Loucy (cell line): ENCODE measurements at regions not wholly inside any gene's neighbourhood (a gene's known extent, or its start where the extent isn't known, plus 50 kb on each side); places are given as distances from the start of the nearest gene placed in this dataset.

Experiments
- H2AFZ ChIP-seq: fragments of 200-600 bp; sonication (generic); 2 replicates; pipeline ENCODE4 v1.6.0; 2016; ENCODE audit warnings: antibody characterized with exemption, mild to moderate bottlenecking, low read length, moderate library complexity
- H3F3A ChIP-seq: fragments of 200-600 bp; 2 replicates; pipeline ENCODE4 v1.6.0; 2016; ENCODE audit warnings: antibody characterized with exemption, low read depth, mild to moderate bottlenecking
- H3K27me3 ChIP-seq: fragments of 200-600 bp; sonication (generic); 2 replicates; pipeline ENCODE4 v1.6.1; 2014; ENCODE audit warnings: low read length, mild to moderate bottlenecking; ENCODE audit not compliant: insufficient read depth, poor library complexity, severe bottlenecking
- H3K36me3 ChIP-seq: fragments of 200-600 bp; sonication (generic); 2 replicates; pipeline ENCODE4 v1.6.1; 2016; ENCODE audit warnings: low read length; ENCODE audit not compliant: insufficient read depth
- H3K4me1 ChIP-seq: fragments of 200-600 bp; sonication (generic); 2 replicates; pipeline ENCODE4 v1.5.1; 2014; ENCODE audit warnings: low read length, mild to moderate bottlenecking; ENCODE audit not compliant: insufficient read depth, poor library complexity, severe bottlenecking
- H3K4me2 ChIP-seq: fragments of 200-600 bp; sonication (generic); 2 replicates; pipeline ENCODE4 v1.6.0; 2014; ENCODE audit warnings: antibody characterized with exemption, low read length, low read depth, mild to moderate bottlenecking; ENCODE audit not compliant: poor library complexity, severe bottlenecking
- H3K4me3 ChIP-seq: fragments of 200-600 bp; sonication (generic); 2 replicates; pipeline ENCODE4 v1.5.1; 2014; ENCODE audit warnings: low read length, mild to moderate bottlenecking, mixed read lengths; ENCODE audit not compliant: poor library complexity, severe bottlenecking
- H3K79me2 ChIP-seq: fragments of 200-600 bp; sonication (generic); 2 replicates; pipeline ENCODE4 v1.6.1; 2014; ENCODE audit warnings: low read length; ENCODE audit not compliant: insufficient read depth
- H3K9ac ChIP-seq: fragments of 200-600 bp; sonication (generic); 2 replicates; pipeline ENCODE4 v1.6.0; 2014; ENCODE audit warnings: mild to moderate bottlenecking, low read depth, low read length, moderate library complexity; ENCODE audit not compliant: poor library complexity, severe bottlenecking
- H3K9me2 ChIP-seq: fragments of 200-600 bp; sonication (generic); replicated peaks from 2 replicates; pipeline ENCODE4 v1.6.1; 2016; ENCODE audit warnings: low read depth, low read length, mixed read lengths
- H3K9me3 ChIP-seq: fragments of 200-600 bp; sonication (generic); 2 replicates; pipeline ENCODE4 v1.6.1; 2014; ENCODE audit warnings: mild to moderate bottlenecking, antibody characterized with exemption, low read length, low read depth; ENCODE audit not compliant: insufficient read depth
- H4K20me1 ChIP-seq: fragments of 200-600 bp; sonication (generic); 2 replicates; pipeline ENCODE4 v1.6.0; 2014; ENCODE audit warnings: antibody characterized with exemption, low read length, mild to moderate bottlenecking; ENCODE audit not compliant: insufficient read depth, poor library complexity, severe bottlenecking
- CTCF ChIP-seq: fragments of 200-600 bp; sonication (generic); conservative IDR thresholded peaks from 2 replicates; pipeline ENCODE4 v1.5.1; 2014; ENCODE audit warnings: mild to moderate bottlenecking, antibody characterized with exemption, low read length
- EZH2phosphoT487 ChIP-seq: fragments of 200-600 bp; IDR thresholded peaks from 2 replicates; pipeline ENCODE4 v1.6.1; 2018; ENCODE audit warnings: antibody characterized with exemption, mild to moderate bottlenecking, moderate library complexity, borderline replicate concordance

DNA sequence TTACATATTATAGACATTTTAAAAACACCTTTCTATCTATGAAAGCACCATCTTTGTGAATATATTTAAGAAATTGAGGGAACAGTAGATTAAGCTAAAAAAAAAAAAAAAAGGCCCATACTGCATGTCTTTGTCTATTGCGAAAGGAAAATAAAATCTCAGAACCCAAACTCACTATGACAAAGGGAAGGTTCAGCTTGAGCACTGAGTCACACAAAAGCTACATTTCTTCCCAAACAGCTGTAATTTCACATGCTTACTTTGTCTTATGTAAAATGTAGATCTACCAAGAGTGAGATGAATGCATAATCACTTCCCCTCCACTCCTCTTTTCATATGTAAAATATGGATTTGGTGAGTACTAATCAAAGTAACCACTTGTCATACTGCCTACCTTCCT lies 640.1 kb upstream of the KLF12 start:
- Histone ChIP-seq H4K20me1 (no peaks in the 10 kb centered on the region), H3K9ac (no peak overlapping the region), H3K9me2 (no peaks in the 10 kb centered on the region), H3K9me3 (no peaks in the 10 kb centered on the region), H3K4me1 (no peaks in the 10 kb centered on the region), H3K36me3 (no peaks in the 10 kb centered on the region), H3K79me2 (no peaks in the 10 kb centered on the region), H3K4me3 (no peak overlapping the region), H3F3A (no peaks in the 10 kb centered on the region), H3K4me2 (no peak overlapping the region), H2AFZ (no peak overlapping the region), H3K27me3 (no peaks in the 10 kb centered on the region)
- TF ChIP-seq EZH2phosphoT487: no peak
- TF ChIP-seq CTCF: no peak

DNA sequence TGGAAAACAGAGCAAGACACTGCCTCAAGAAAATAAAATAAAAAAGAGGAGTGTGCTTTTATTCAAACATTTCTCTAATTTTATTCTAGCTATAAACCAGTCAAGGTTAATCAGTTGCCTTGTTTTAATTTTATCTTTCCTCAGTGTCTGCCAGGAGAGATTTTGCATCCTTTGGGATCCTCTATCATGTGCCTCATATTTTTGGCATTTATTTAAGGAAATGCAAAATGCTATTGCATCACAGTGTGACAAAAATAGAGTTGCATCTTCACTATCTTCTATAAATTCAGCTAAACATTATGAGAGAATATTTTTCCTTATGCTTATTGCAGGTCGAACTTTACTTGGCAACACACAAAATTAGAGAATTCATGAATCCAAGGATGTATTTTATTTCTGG lies 639.0 kb upstream of the KLF12 start:
- Histone ChIP-seq H3K9me2 (no peaks in the 10 kb centered on the region), H3F3A (no peaks in the 10 kb centered on the region), H2AFZ (no peak overlapping the region), H3K9me3 (no peaks in the 10 kb centered on the region), H3K4me1 (no peaks in the 10 kb centered on the region), H3K4me3 (no peak overlapping the region), H3K27me3 (no peaks in the 10 kb centered on the region), H3K4me2 (no peak overlapping the region), H3K79me2 (no peaks in the 10 kb centered on the region), H3K36me3 (no peaks in the 10 kb centered on the region), H4K20me1 (no peaks in the 10 kb centered on the region), H3K9ac (no peak overlapping the region)
- TF ChIP-seq CTCF (no peak), EZH2phosphoT487 (no peak)

DNA sequence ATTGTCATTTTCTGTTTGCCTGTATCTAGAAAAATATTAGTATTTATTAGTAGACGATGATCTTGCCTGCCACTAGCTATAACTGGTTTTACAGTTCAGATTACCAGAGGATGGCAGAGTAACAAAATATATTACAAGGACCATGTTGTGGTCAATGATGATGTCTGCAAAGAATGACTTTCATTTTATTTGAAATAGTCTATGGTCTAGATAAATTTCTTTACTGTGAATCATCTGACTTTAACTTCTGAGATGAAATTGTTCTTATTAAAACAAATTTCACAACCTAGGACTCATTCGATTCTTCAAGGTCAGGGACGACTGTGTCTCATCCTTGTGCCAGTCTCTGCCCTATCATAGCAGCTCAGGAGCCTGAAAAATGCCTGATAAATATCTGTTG lies 637.8 kb upstream of the KLF12 start:
- H4K20me1 ChIP-seq: no peaks in the 10 kb centered on the region
- no peaks in the 10 kb centered on the region for H3K27me3 ChIP-seq
- H3K4me2 ChIP-seq: no peak overlapping the region
- H3K4me1 ChIP-seq: no peaks in the 10 kb centered on the region
- H3K9ac ChIP-seq: no peak overlapping the region
- no peaks in the 10 kb centered on the region for H3K9me3 ChIP-seq
- H3K79me2 ChIP-seq: no peaks in the 10 kb centered on the region
- TF ChIP-seq CTCF (no peak), EZH2phosphoT487 (no peak)
- H3F3A ChIP-seq: no peaks in the 10 kb centered on the region
- H2AFZ ChIP-seq: no peak overlapping the region
- H3K4me3 ChIP-seq: no peak overlapping the region
- H3K9me2 ChIP-seq: no peaks in the 10 kb centered on the region
- no peaks in the 10 kb centered on the region for H3K36me3 ChIP-seq
